Kidney (tissue), 13 donors: ENCODE measurements at regions not wholly inside any gene's neighbourhood (a gene's known extent, or its start where the extent isn't known, plus 50 kb on each side); places are given as distances from the start of the nearest gene placed in this dataset.

ENCODE experiments used
- DNase-seq, 5 donors: peaks; one replicate each; pipeline ENCODE4 v3.0.0-alpha.2; 2013 to 2020
- FAIRE-seq: peaks from 2 replicates; lab custom pipeline; 2012; peaks lifted over from hg19 to GRCh38; lab: Jason Lieb, UNC
- H3K27ac ChIP-seq, 2 donors: one replicate each; pipeline ENCODE4 v1.7.0; 2013; ENCODE audit warnings: low read depth in 2 of 2, low read length in 2 of 2, inconsistent platforms in 1 of 2
- H3K27me3 ChIP-seq: one replicate; pipeline ENCODE4 v1.7.1; 2013; ENCODE audit warnings: low read length, inconsistent platforms; ENCODE audit not compliant: control insufficient read depth, insufficient read depth
- H3K36me3 ChIP-seq, 3 donors: one replicate each; pipeline versions ENCODE4 v1.7.0 to v1.7.1; 2013; ENCODE audit warnings: low read length in 3 of 3, control low read depth in 1 of 3, inconsistent platforms in 1 of 3; ENCODE audit not compliant: insufficient read depth in 3 of 3, control insufficient read depth in 2 of 3
- H3K4me1 ChIP-seq, 3 donors: one replicate each; pipeline versions ENCODE4 v1.7.0 to v1.7.1; 2013; ENCODE audit warnings: low read length in 3 of 3, inconsistent platforms in 1 of 3, low read depth in 1 of 3; ENCODE audit not compliant: control insufficient read depth in 2 of 3, insufficient read depth in 2 of 3
- H3K4me3 ChIP-seq, 3 donors: one replicate each; pipeline versions ENCODE4 v1.7.0 to v1.8.1; 2013; ENCODE audit warnings: low read length in 3 of 3, control low read depth in 1 of 3, inconsistent platforms in 1 of 3
- H3K9ac ChIP-seq, 3 donors: one replicate each; pipeline versions ENCODE4 v1.7.0 to v1.7.1; 2013; ENCODE audit warnings: low read length in 3 of 3, control low read depth in 1 of 3, inconsistent platforms in 1 of 3
- H3K9me3 ChIP-seq, 3 donors: one replicate each; pipeline versions ENCODE4 v1.7.0 to v1.7.1; 2013; ENCODE audit warnings: low read length in 3 of 3, control low read depth in 1 of 3, inconsistent platforms in 1 of 3; ENCODE audit not compliant: control insufficient read depth in 2 of 3, insufficient read depth in 1 of 3
- intact Hi-C: fragments of 100-400 bp; cut with DNase I; formaldehyde crosslinking; loops from one replicate; pipeline ENCODE4 v1.11.1; 2022
- TF ChIP-seq, protein P1 (sequence below): IDR thresholded peaks from 3 replicates; pipeline ENCODE4 v1.5.1; 2012; ENCODE audit warnings: mild to moderate bottlenecking, moderate library complexity, borderline replicate concordance; ENCODE audit not compliant: insufficient read depth; ENCODE audit errors: extremely low read depth
- donor health status: control.
- donor health status: control.
- donor health status: control.
- donor health status: control.
- donor health status: control.
- donor health status: DM: yes; HTN: yes; CAD: no.
- donor health status: Normal renal cell carcinoma (clear cell type).

- no peak overlapping the region for H3K4me3 ChIP-seq
- intact Hi-C loops, result no loop called here
- H3K27me3 ChIP-seq, result no peaks in the 10 kb centered on the region
- TF ChIP-seq, protein P1, sequence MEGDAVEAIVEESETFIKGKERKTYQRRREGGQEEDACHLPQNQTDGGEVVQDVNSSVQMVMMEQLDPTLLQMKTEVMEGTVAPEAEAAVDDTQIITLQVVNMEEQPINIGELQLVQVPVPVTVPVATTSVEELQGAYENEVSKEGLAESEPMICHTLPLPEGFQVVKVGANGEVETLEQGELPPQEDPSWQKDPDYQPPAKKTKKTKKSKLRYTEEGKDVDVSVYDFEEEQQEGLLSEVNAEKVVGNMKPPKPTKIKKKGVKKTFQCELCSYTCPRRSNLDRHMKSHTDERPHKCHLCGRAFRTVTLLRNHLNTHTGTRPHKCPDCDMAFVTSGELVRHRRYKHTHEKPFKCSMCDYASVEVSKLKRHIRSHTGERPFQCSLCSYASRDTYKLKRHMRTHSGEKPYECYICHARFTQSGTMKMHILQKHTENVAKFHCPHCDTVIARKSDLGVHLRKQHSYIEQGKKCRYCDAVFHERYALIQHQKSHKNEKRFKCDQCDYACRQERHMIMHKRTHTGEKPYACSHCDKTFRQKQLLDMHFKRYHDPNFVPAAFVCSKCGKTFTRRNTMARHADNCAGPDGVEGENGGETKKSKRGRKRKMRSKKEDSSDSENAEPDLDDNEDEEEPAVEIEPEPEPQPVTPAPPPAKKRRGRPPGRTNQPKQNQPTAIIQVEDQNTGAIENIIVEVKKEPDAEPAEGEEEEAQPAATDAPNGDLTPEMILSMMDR, result no peak
- H3K4me1 ChIP-seq, result no peaks in the 10 kb centered on the region
- DNase-seq (no peak), FAIRE-seq (no peak)
- no peak overlapping the region for H3K27ac ChIP-seq
- no peak overlapping the region for H3K9ac ChIP-seq
- no peaks in the 10 kb centered on the region for H3K9me3 ChIP-seq
- no peaks in the 10 kb centered on the region for H3K36me3 ChIP-seq
Measured at GRCh38 chrX:63434206-63434605, 83.1 kb upstream of the SPIN4 start.

GRCh38 chrX:63430026-63430425, 78.9 kb upstream of the SPIN4 start:
- H3K9ac ChIP-seq, result no peak overlapping the region
- TF ChIP-seq, protein P1, result no peak
- FAIRE-seq (no peak), DNase-seq (no peak)
- H3K4me1 ChIP-seq, result no peaks in the 10 kb centered on the region
- H3K4me3 ChIP-seq, result no peak overlapping the region
- H3K27me3 ChIP-seq, result no peaks in the 10 kb centered on the region
- no peak overlapping the region for H3K27ac ChIP-seq
- no peaks in the 10 kb centered on the region for H3K9me3 ChIP-seq
- H3K36me3 ChIP-seq, result no peaks in the 10 kb centered on the region
- intact Hi-C loops, result no loop called here

DNA sequence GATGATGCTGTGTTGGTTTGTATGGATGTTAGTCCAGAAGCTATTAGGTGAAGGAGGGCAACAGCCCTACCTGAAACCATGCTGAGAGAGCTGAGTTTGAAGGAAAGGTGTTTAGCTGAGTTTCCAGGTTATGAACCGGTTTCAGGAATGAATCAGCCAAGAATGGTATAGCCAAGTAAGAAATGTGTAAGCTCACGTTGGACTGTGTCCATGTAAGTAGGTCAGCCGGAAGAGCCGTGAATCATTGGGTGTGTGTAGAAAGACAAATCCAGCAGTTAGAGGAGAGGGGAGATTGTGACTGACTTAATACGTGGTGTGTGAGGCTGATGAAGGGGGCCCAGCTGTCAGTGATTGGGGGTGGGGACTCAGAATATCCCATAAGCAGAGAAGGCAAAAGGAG, 77.2 kb upstream of the SPIN4 start:
- TF ChIP-seq, protein P1, result no peak
- no peak for FAIRE-seq
- no peaks in the 10 kb centered on the region for H3K9me3 ChIP-seq
- no peak for DNase-seq
- no peak overlapping the region for H3K9ac ChIP-seq
- no peak overlapping the region for H3K4me3 ChIP-seq
- H3K27ac ChIP-seq, result no peak overlapping the region
- no peaks in the 10 kb centered on the region for H3K36me3 ChIP-seq
- intact Hi-C loops, result no loop called here
- H3K27me3 ChIP-seq, result no peaks in the 10 kb centered on the region
- H3K4me1 ChIP-seq, result no peaks in the 10 kb centered on the region

GRCh38 chrX:63426519-63426918, 75.4 kb upstream of the SPIN4 start:
- no peak for FAIRE-seq
- Histone ChIP-seq H3K4me3 (no peak overlapping the region), H3K9me3 (no peaks in the 10 kb centered on the region), H3K27me3 (no peaks in the 10 kb centered on the region), H3K9ac (no peak overlapping the region), H3K4me1 (no peaks in the 10 kb centered on the region), H3K36me3 (no peaks in the 10 kb centered on the region), H3K27ac (no peak overlapping the region)
- TF ChIP-seq, protein P1, result no peak
- DNase-seq, result no peak
- intact Hi-C loops, result no loop called here
